NCI-H2227 treated with DMSO at 0.1 percent for 48 hours (cell line): ENCODE measurements at regions not wholly inside any gene's neighbourhood (a gene's known extent, or its start where the extent isn't known, plus 50 kb on each side); places are given as distances from the start of the nearest gene placed in this dataset.
"Not testable (repeated sequence)": the region's sequence is repeated elsewhere in the genome, so short reads cannot be mapped to it uniquely, and the experiment has no call there.

Experiments used
- DNase-seq: peaks from one replicate; lab custom pipeline; 2025; lab: John Stamatoyannopoulos, UW

DNA sequence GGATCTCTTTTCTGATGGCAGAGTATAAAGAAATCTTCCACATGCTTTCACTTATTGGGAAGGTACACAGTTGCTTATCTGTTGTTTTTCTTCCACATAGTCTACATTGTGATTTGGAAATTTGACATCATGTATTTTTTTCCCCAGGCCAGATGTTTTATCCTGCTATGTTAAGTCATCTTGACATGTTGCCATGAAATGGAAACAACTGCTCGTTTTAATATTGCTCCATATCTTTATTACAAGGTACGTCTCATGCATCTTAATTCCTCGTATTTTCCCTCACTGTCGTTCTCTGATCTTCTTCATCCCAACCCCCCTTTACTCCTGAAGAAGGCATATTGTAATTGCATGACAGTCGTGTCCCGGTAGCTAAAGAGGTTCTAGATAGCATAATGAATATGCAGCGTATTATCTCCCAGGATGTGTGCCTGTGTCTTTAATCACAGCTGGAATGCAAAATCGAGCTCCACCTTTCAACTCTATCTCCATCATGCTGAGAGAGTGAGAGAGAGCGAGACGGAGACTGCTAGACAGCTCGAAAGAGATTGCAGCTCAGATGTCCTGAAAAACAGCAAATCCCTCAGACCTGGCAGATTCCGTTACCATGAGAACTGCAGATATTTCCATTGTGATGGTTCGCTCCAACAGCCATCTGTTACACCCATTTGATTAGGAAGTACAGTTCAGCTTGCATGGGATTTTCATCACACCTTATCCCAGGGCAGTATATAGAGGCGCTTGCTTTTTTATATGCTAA is 281.7 kb downstream of the TMEM38B start:
- no peak for DNase-seq

DNA sequence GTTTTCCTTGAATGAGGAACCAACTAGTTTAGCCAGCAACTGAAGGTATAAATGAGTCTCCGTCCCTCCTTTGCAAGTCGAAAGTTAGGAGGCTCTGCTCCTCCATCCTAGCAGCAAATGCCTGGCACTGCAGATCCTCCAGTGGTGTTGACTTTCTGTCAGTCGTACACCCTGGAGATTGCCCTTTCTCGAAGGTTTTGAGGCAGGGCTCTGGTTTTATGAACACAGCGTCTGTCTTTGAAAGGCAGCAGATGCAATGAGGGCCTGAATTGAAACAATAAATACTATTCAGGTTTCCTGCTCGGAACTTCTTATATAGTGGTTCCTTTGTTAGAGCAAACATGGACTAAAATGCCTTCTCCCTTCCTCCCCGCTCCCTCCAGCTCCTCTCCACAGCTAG is 284.0 kb downstream of the TMEM38B start:
- DNase-seq = no peak

DNA sequence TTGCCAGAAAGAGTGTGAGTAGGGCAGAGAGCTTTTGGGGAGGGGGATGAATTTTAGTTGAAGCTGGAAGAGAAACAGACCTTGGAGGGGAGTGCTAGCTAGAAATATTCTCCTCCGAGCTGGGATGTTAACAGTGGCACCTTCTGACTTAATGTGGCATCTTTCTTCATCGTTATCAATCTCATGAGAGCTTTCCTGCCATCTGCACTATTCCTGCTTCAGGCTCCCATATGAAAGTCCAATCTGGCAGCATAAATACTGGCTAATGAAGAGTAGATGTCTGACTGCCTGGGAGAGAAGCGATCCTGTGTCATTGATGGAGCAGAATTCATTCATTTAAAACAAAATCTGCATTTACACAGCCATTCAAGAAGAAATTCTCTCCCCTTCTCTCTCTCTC is 284.5 kb downstream of the TMEM38B start:
- no peak for DNase-seq

DNA sequence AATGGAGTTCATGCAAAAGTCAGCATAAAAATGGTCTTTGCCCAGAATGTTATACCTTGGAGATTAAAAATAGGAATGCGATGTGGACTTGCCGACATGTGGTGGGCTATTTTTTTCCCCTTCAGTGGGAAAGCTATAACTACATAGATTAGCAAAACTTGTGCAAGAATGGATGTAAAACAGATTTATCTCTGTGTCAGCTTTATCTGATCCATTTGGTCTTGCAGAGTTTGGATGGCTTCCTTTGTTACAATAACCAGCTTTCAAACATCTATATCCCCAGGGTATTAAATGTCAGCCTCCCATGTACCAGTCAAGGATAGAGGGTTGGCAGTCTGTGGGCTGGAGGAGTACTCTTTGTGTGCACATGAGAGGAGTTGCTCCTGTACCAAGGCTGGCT is 284.9 kb downstream of the TMEM38B start:
- no peak for DNase-seq

DNA sequence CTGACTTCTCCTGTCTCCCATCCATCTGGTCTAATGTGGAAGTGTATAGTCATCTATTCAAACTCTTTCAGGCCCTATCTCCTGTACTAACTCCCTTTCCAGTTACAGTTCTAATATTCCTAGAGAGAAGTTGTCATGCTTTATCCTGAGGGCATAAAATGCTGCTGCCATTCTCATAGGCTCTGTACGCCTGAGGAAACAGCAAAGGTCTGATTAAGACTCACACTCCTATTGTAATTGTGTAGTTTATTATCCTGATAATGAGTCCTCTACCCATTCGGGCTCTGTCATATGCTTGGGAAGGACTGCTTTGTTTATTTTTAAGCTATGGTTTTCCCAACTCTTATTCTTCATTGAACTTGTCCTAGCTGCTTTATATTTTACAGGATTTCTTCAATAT is 290.4 kb downstream of the TMEM38B start:
- DNase-seq = no peak

DNA sequence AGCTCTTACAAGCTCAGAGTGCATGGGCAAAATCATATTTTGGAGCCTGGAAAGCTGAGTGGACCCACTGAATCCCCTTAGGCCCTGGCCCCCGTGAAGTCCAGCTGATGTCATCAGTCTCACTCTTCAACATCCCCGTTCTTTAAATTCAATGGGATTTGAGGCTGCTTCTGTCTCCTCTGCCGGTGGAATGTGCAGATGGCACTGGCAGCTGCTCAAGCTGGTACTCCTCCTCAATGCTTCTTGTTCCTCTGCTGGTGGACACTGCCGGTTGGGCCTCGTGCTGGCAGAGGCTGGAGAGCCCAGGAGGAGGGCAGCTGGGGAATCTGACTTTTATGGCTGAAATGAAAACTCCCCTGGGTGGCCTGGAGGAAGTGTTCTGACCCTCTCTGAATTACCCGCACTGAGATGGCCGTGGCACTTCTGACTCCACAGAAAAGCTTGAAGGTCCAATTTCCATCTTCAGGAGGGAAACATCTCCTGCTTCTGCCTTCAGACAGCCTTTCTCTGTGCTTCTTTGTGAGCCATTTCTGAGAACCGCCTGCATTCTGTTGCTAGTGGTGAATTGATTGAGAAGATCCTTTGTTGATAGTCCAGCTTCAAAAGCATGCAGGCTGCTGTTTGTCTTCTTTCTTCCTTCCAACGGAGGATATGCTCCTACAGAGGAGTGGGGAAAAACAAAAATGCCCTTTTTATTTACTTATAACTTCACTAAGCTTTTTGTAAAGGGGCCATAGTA is 298.9 kb downstream of the TMEM38B start:
- no peak for DNase-seq

DNA sequence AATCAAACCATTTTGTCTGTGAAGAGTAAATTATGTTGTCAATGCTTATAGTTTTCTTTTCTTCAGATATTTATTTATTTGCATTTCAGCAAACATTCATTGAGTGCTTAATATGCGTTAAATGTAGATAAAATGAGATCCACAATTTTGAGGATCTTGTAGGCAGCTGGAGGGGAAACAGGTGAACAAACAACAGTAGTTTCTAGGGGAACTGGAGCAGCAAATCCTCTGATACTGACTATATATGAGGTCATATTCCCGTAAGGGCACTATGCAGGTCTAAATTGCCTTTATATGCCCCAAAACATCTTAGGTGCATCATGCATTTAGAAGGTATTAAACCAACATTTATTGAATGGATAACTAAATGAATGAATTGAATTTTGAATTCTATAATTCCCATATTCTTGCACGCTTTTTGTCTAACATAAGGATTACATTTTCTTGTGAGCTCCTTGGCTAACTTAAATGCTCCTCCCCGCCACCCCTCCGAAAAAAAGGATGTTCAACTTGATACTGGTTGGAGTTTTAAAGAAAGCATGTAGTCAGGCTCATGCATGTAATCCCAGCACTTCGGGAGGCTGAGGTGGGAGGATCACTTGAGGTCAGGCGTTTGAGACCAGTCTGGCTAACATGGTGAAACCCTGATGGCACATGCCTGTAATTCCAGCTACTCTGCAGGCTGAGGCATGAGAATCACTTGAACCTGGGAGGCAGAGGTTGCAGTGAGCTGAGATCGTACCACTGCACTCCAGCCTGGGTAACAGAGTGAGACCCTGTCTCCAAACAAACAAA is 299.8 kb downstream of the TMEM38B start:
- DNase-seq = no peak

DNA sequence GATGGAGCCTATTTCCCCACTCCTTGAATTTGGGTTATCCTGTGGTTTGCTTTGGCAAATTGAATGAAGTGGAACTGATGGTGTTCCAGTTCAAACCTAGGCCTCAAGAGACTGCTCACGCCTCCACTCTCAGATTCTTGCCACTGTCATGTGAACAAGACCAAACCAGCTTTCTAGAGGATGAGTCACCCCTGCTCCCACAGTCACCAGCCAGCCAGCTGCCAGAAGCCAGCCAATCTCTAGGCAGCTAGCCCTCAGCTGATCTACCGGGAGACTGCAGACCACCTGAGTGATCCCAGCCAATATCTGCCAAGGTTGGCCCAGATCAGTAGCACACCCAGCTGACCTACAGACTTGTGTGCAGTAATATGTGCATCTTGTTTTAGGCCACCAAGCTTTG is 300.6 kb downstream of the TMEM38B start:
- DNase-seq = no peak

DNA sequence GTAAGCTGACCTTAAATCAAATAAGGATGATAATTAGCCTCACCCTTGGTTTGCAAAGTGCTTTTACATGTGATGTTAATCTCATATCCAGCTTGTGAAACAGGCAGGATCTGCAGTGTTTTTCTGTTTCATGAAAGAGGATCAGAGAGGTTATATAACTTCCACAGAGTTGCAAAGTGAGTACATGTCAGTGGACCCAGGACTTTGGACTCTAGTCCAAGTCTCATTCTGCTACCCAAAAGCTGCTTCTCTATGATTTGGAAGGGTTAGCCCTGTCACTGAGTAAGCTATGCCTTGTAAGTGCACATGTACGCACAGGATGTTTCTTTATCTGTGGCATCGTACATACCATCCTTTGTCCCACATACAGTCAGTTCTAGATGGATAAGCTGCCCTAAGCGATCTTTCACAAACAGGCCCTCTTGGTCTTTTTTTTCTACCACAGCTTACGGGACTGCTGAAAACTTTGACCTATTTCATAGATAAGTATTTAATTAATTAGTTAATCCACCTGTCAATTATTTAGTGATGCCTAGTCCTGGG is 322.9 kb downstream of the TMEM38B start:
- DNase-seq = no peak

DNA sequence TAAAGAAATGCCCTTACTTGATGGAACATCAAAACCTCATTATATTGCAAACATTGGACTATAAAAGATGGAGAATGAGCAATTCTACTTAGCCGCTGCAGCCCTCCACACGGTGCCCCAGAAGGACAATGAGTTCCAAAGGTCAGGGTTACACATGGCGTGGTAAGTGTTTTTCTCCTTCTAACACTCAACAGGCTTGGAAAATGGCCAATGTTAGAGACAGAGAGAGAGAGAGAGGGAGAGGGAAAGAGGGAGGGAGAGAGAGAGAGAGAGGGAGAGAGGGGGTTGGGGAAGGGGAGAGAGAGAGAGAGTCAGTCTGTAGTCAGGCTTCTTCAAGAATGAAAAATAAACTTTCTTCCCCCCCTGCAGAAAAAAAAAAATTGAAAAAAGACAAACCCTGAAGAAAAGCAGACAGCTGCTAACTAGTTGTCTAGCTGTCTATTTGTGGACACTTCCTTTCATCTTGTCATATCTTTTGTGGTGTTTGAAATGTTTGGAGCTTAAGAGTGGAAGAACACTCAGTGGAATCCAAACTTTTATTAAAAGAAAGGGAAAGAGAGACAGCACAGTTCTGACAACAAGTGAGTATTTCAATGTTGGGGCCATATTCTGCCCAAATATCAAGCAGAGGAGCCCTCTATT is 324.8 kb downstream of the TMEM38B start:
- no peak for DNase-seq

DNA sequence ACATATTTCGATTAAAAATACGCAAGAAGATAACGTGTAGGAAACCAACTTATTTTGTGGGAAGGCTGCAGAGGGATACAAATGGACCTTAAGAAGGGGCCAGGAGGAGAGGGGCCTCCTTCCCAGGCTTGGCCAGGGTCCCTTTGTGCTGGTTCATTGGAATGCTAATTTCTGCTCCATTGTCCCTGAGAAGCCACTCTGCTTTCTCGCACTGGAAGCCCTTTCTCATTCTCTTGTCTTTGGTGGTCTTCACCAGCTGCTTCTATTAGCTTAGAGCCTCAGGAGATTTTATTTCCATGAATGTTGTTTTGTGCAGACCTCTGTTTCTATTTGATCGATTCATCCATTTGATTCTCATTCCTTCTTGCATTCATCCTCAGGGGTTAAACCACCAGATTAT is 325.4 kb downstream of the TMEM38B start:
- no peak for DNase-seq

DNA sequence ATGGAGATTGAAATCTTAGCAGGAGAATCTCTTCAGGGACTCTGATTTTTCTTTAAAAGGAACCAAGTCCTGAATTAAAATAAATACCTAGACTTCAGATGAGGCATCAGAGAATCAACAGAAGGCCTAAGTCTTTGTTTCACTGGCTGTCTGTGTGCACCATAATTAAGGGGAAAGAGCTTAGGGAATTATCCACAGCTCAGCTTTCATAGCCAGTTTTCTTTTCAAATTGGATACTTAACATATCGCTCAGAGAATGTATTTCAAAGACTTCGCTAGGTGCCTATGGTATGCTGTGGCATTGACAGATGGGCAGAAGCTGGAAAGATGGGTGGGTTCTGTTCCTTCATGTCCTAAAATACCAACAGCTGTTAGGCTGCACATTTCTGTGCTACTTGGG is 325.8 kb downstream of the TMEM38B start:
- DNase-seq = no peak

DNA sequence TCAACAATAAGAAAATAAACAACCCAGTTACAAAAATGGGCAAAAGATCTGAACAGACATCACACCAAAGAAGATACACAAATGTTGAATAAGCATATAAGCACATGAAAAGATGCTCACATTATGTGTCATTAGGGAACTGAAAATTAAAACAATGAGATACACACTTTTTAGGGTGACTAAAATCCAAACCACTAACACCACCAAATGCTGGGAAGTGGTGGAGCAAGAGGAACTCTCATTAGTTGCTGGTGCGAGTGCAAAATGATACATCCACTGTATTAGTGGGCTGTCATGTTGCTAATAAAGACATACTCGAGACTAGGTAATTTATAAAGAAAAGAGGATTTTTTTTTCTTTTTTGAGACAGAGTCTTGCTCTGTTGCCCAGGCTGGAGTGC is 329.1 kb downstream of the TMEM38B start:
- DNase-seq = no peak

DNA sequence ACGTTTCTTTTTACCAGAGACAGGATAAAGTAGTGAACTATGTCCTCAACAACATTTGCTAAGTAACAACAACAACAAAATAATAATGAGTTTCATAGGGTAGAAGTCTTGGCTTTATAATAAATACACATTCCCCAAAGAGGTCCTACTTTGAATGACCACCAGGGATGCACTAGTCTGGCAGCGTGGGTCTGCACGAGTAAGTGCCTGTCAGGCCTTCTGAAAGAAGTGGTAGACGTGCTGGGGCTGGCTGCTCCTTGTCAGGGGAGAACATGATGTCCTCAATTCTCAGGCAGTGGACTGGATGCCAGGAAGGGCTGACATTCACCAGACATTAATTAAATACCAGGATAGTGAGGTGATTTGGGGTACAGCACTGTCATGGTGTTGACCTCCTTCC is 331.1 kb downstream of the TMEM38B start:
- no peak for DNase-seq

DNA sequence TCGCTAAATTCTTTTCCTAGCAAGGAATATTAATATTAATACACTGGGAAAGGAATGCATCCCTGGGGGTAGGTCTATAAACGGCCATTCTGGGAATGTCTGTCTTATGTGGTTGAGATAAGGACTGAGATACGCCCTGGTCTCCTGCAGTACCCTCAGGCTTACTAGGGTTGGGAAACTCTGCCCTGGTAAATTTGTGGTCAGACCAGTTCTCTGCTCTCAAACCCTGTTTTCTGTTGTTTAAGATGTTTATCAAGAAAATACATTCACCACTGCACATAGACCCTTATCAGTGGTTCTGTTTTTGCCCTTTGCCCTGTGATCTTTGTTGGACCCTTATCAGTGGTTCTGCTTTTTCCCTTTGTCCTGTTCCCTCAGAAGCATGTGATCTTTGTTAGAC is 335.8 kb downstream of the TMEM38B start:
- not testable (repeated sequence) for DNase-seq

DNA sequence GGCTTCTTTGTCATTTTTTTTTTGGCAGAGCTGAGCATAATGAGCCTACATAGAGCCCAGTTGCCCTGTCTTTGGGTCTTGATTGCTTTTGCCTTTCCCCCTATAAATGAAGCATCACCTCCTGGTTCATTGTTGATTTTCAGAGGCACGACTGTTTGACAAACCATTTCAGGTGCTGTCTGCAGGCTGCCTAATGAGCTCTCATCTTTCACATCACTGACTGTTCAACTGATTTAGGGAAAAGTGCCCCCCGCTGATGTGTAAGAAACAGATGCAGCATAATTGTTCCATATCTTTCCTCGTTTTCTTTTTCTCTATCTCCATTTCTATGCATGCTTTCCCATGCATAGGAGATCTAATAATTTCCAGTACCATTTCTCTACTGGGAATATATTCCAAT is 338.6 kb downstream of the TMEM38B start:
- DNase-seq = no peak

DNA sequence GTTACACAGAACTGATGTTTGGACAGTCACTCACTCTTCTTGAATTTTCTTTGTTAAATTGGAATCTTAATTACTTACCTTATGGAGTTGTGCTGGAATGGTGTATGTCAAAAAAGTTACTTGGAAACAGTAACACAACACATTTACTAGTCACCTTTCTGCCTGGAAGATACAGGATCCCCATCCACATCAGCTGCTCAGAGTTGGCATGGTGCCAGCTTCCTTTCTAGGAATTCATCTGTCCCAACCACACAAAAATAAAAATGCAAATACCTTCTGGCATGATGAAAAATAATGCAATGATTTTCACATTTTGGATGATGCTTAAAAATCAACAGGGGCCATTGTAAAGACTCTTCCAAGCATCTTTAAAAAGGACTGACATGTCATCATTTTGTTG is 341.5 kb downstream of the TMEM38B start:
- DNase-seq = no peak

DNA sequence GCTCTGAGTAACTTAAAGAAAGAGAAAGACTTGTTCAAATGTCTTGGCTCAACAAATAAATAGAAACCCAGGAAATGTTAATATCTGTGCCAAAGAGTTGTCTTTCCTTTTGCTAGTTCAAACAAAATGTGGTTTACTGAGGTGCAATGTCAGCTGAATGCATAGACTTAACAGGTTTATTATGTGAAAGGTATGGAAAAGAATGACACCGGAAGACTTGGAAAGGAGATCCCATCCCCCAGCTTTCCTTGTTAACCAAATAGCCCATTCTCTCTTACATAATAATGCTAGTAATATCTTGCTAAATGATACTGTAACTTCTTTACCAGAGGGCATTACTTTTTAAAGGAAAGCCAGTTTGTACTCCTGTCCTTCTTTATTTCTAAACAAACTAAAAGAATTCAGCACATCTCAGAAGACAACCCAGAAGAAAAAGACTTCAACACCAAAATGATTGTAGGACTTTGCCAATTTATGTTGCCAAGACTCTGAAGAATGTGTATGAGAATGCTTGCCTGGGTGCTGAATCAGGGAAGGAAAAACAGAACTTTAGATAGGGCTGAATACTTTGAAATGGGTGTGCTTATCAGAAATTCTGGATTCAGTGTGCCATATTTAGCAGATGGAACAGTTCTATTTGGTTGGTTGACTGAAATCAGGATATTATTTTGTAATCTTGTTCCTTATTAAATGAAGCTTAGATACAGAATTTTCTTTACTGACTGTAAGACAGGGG is 344.1 kb downstream of the TMEM38B start:
- DNase-seq = no peak

DNA sequence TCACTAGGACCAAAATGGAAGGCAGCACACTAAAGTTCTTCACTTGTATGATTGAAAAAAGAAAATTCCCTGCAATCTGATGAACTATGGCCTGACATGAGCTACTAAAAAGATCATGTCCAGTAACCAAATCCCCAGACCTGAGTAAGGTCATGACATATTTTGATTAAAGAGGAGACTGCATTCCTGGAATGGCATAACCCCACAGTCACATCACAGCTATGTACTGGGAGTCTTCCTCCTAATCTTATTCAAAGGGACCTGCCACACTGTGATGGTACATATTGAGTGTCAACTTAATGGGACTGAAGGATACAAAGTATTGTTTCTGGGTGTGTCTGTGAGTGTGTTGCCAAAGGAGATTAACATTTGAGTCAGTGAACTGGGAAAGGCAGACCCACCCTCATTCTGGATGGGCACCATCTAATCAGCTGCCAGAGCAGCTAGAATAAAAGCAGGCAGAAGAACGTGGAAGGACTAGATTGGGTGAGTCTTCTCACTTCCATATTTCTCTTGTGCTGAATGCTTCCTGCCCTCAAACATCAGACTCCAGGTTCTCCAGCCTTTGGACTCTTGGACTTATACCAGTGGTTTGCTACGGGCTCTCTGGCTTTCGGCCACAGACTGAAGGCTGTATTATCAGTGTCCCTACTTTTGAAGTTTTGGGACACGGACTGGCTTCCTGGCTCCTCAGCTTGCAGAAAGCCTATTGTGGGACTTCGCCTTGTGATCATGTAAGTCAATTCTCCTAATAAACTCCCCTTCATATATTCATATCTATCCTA is 345.0 kb downstream of the TMEM38B start:
- no peak for DNase-seq

DNA sequence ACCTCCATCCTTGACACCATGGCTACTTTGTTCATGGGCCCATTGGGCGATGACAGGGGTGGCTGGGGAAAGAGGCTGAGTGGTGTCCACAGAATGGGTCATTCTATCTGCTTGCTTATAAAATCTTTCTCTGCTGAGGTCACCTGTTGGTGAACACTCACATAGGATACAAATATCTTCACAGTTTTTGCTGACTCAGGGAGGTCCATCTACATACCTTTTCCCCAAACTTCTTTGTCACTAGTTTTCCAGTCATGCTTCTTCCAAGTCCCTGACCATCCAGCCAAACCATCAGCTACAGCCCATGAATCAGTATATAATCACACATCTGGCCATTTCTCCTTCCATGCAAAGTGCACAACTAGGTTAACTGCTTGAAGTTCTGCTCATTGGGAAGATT is 347.6 kb downstream of the TMEM38B start:
- not testable (repeated sequence) for DNase-seq

DNA sequence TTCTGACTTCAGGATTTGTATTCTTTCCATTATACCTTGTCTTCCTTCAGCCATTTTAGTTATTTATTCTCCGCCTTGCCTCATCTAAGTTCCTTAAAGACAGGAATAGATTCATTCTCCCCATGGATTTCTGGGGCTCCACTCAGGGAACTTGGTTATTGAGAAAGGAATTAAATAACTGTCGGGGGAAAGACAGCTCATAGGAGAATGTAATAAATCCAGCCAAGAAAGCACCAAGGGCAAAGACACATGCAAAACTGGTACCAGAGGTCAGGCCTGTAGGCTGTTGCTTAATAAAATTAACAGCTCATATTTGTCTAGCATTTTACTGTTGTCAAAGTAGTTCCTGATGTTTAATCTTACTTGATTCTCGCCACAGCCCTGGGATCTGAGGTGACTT is 357.2 kb downstream of the TMEM38B start:
- DNase-seq = no peak
